NCI-H1930 (cell line): ENCODE measurements at regions not wholly inside any gene's neighbourhood (a gene's known extent, or its start where the extent isn't known, plus 50 kb on each side); places are given as distances from the start of the nearest gene placed in this dataset.
"Not testable (repeated sequence)": the region's sequence is repeated elsewhere in the genome, so short reads cannot be mapped to it uniquely, and the experiment has no call there.

Source experiments
- DNase-seq, 2 experiments: peaks; one replicate each; lab custom pipeline; 2025; lab: John Stamatoyannopoulos, UW

- DNase-seq, result not testable (repeated sequence)
Measured at GRCh38 chr12:131214936-131215335, 261.2 kb downstream of the ADGRD1 start.

DNA sequence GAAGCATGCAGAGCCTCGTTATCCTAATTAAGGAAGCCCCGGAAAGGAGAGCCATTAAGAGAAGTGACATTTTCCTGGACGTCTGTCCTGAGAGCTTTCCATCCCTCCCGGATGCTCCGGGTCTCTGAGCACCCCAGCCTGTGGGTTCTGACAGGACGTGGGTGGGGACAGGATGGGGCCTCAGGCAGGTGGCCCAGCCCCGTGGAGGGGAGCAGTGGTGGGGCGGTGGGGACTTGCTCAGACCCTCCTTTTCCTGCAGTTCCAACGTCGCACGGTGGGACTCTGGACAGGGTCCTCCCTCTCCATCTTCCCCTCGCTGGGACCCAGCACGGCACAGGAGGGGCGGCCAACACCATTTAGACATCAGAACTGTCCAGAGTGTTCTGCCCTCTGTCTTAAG, 262.9 kb downstream of the ADGRD1 start:
- DNase-seq, result not testable (repeated sequence)

DNA sequence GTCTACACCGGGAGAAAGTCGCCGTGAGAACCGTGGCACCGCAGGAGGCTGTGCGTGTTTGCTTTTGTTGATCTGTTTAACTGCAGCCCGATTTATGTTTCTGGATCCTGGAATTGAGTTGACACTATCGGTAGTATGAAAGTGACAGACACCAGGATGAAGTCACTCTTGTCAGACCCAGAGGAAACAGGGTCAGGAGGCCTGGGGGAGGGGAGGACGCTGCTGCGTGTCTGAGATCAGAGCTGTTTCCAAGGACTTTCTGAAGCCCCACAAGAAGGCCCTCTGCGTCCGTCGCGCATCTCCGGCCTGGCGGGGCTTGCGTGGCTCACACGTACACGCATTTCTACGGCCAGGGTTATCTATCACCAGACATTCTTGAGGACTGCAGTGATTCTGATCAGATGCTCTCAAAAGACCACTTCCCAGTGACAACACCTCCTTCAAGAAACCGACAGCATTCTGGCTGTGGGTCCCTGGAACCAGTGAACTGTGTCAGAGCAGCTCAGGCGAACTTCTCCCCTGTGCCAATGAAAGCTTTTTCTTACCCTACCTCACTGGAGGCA, 263.4 kb downstream of the ADGRD1 start:
- no peak for DNase-seq

- no peak for DNase-seq
Measured at GRCh38 chr12:131218026-131218922, 264.6 kb downstream of the ADGRD1 start.

GRCh38 chr12:131218923-131219669, 265.4 kb downstream of the ADGRD1 start:
- no peak for DNase-seq

- no peak for DNase-seq
Measured at GRCh38 chr12:131219670-131220330, 266.1 kb downstream of the ADGRD1 start.

- no peak for DNase-seq
Measured at GRCh38 chr12:131220331-131220685, 266.6 kb downstream of the ADGRD1 start.

- no peak for DNase-seq
Measured at GRCh38 chr12:131221061-131221956, 267.6 kb downstream of the ADGRD1 start.

DNA sequence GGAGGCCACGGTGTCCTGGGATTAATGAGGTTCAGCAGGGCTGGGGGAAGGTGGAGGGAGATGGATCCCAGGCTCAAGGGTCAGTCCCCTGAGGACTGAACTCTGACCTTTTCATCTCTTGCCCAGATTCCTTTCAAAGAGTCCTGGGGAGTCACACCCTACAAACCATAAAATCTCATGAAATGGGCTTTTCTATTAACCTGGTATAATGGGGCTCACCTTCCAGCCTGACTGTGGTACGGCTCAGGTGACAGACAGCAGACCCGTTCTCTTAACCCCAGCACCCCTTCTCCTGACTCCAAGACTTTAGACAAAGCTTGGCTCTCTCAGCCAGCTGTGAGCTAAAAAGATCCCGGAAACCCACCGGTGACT, 268.2 kb downstream of the ADGRD1 start:
- DNase-seq, result no peak

DNA sequence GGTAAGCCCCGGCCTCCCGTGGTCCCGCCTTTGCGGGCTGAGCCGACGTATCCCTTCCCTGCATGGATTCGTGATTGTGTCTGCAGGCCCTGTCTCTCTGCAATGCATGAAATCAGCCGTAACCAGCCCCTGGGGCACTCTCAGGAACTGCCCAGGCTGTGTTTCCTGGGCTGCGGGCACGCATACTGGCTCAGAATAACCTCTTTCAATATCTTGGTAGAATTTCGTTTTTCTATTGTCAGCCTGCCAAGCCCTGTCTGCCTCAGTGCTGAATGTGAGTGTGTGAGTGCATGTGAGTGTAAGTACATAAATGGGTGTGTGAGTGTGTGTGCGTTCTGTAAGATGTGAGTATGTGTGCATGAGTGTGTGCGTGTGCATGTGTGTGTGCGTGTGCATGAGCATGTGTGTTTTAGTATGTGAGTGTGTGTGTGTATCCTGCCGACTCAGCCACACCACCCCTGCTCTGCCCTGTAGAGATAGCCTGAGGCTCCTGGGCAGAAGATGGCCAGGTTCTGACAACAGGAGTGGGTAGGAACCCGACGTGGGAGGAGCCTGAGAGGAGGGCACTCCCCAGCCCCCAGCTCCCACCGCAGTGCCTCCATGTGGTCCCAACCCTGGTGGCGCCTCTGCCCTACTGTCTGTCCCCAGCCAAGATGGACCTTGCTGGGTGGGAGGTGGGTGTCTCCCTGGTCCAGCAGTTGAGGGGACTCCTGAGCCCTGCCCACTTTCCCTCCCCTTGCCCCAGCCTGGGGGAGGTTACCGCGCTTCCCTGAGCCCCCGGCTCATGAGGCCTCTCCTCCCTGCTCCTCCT, 268.8 kb downstream of the ADGRD1 start:
- no peak for DNase-seq

DNA sequence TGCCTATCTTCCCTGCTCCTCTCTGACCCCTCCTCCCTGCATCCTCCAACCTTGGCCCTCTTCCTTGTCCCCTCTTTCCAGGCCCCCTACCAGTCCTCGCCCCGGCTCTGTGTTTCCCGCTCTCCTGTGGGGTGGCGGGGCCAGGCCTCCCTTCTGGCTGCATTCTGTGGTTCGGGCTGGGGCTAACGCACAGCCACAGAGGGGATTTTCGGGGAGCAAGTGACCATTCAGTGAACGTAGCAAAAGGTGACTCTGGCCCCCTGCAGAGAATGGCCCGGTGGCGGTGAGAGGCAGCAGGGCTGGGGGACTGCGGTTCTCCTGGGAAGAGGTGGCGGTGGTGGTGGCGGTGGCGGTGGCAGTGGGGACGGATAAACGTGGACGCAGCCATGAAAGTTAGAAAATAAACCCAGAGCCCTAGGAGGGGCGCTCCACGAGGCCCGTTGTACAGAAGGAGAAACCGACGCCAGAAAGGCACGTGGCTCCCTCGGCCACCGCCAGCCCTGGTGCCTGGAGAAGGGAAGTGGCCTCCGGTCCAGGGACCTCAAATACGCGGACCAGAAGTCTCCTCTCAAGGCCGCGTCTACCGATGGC, 269.6 kb downstream of the ADGRD1 start:
- no peak for DNase-seq

GRCh38 chr12:131223791-131224225, 270.1 kb downstream of the ADGRD1 start:
- no peak for DNase-seq

DNA sequence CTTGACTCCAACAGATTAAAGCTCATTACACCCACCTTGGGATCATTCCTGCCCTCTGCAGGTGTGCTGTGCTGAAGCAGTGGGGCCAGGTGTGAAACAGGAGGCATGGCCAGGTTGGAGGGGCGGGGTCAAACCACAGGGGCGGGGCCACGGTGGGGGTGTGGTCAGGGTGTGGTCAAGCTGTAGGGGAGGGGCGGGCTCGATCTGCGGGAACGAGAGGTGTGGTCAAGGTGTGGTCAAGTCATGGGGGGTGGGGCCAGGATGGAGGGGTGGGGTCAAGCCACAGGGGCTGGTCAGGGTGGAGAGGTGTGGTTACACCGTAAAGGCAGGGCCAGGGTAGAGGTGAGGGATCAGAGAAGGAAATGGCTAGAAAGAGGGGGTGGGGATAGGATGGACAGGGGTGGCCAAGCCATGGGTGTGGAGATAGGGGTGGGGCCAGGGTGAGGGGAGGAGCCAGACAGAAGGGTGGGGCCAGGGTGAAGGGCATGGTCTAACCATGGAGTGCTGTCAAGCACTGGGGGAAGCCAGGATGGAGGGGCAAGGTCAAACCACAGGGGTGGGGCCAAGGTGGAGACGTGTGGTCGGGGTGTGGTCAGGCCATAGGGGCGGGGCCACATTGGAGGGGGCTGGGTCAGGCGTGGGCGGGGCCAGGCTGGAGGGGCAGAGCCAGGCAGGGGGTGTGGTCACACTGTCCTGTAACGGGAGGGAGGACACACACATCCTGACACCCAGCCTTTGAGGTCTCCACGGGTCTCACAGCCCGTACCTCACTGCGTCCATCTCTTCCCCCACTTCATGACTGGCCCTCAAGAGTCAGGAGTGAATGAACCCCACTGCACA, 270.7 kb downstream of the ADGRD1 start:
- not testable (repeated sequence) for DNase-seq

- not testable (repeated sequence) for DNase-seq
Measured at GRCh38 chr12:131225066-131225380, 271.3 kb downstream of the ADGRD1 start.

DNA sequence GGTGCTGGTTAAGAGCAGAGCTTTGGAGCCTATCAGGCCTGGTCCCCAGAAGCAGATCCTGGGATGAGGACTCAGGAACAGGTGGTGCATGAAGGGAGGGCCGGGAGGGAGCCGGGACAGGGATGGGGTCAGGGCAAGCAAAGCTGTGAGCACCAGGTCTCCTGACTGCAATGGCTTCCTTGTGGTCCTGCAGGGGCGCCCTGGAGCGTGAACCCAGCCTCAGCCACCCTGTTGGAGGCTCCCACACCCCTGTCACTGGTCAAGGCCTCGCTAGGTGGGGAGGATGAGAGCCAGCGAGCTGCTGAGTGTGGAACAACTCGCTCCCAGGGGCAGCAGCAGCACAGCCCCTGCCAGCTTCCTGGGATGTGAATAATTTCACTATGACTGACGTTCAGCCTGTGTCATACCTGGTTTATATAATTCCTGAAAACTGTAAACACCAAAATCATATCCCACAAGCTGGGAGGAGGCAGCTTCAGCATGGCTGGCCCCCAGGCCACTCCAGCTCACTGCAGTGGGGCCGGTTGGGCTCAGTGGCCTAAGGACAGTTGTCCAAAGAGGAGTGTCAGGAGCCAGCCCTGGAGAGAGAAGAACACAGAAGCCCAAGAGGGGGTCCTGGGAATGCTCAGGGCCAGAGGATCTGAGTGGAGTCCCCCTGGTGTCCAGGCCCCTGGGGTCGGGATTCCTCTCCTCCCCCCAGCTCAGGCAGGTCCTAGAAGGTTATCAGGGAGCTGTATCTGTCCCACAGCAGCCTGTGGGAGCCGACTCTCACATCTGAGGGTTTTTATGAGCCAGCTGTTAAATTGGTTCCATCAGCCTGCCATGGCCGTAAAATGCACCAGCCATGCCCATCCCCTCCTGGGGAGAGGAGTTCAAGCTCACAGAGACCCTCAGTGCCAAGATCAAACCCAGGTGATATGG, 272.9 kb downstream of the ADGRD1 start:
- DNase-seq, result no peak

DNA sequence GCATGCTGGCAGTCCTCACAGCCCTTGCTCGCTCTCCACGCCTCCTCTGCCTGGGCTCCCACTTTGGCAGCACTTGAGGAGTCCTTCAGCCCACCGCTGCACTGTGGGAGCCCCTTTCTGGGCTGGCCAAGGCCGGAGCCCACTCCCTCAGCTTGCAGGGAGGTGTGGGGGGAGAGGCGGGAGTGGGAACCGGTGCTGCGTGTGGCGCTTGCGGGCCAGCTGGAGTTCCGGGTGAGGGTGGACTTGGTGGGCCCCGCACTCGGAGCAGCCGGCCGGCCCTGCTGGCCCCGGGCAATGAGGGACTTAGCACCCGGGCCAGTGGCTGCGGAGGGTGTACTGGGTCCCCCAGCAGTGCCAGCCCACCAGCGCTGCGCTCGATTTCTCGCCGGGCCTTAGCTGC, 273.9 kb downstream of the ADGRD1 start:
- not testable (repeated sequence) for DNase-seq

DNA sequence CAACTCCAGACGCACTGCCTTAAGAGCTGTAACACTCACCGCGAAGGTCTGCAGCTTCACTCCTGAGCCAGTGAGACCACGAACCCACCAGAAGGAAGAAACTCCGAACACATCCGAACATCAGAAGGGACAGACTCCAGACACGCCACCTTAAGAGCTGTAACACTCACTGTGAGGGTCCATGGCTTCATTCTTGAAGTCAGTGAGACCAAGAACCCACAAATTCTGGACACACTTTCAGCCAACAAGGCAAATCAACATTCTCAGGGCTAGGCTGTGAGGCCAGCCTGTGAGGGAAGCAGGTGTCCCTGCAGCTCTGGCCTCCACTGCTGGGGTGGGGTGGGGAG, 275.3 kb downstream of the ADGRD1 start:
- DNase-seq, result not testable (repeated sequence)
